ENCODE measurements at regions not wholly inside any gene's neighbourhood (a gene's known extent, or its start where the extent isn't known, plus 50 kb on each side); places are given as distances from the start of the nearest gene placed in this dataset.

DNA sequence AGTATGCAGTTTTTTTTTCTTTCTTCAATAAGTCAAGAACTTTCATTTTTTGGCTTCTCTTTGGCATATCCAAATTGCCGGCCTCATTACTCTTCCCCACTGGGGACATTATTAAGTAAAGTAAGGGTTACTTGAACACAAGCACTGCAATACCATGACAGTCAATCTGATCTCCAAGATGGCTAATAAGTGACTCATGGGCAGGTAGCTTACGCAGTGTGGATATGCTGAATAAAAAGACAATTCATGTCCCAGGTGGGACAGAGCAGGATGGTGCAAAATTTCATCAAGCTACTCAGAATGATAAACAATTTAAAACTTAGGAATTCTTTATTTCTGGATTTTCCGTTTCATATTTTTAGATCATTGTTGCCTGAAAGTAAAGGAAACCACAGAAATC is 671.8 kb downstream of the ACTL7B start:
- TF ChIP-seq, protein P1, sequence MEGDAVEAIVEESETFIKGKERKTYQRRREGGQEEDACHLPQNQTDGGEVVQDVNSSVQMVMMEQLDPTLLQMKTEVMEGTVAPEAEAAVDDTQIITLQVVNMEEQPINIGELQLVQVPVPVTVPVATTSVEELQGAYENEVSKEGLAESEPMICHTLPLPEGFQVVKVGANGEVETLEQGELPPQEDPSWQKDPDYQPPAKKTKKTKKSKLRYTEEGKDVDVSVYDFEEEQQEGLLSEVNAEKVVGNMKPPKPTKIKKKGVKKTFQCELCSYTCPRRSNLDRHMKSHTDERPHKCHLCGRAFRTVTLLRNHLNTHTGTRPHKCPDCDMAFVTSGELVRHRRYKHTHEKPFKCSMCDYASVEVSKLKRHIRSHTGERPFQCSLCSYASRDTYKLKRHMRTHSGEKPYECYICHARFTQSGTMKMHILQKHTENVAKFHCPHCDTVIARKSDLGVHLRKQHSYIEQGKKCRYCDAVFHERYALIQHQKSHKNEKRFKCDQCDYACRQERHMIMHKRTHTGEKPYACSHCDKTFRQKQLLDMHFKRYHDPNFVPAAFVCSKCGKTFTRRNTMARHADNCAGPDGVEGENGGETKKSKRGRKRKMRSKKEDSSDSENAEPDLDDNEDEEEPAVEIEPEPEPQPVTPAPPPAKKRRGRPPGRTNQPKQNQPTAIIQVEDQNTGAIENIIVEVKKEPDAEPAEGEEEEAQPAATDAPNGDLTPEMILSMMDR (conservative IDR thresholded peaks at IDR 0.05 in 1 of 2, IDR thresholded peaks at IDR 0.05 in 1 of 2; ENCODE audit: extremely low read depth in 1 of 2, insufficient read depth in 1 of 2, low read depth in 1 of 2, low read length in 2 of 2): no peak
- TF ChIP-seq EZH2 (IDR thresholded peaks at IDR 0.05; ENCODE audit: borderline replicate concordance, low read length): no peak
